AG09319 (cell line): ENCODE measurements at regions not wholly inside any gene's neighbourhood (a gene's known extent, or its start where the extent isn't known, plus 50 kb on each side); places are given as distances from the start of the nearest gene placed in this dataset.

ENCODE experiments used
- DNase-seq: peaks from one replicate; pipeline ENCODE4 v3.0.0-alpha.2; 2010; ENCODE audit warnings: low read depth; ENCODE audit errors: extremely low read depth
- TF ChIP-seq, protein P1 (sequence below): IDR thresholded peaks from 2 replicates; pipeline ENCODE4 v1.5.1; 2011; ENCODE audit warnings: low read depth, mild to moderate bottlenecking, inconsistent platforms, low read length, moderate library complexity

DNA sequence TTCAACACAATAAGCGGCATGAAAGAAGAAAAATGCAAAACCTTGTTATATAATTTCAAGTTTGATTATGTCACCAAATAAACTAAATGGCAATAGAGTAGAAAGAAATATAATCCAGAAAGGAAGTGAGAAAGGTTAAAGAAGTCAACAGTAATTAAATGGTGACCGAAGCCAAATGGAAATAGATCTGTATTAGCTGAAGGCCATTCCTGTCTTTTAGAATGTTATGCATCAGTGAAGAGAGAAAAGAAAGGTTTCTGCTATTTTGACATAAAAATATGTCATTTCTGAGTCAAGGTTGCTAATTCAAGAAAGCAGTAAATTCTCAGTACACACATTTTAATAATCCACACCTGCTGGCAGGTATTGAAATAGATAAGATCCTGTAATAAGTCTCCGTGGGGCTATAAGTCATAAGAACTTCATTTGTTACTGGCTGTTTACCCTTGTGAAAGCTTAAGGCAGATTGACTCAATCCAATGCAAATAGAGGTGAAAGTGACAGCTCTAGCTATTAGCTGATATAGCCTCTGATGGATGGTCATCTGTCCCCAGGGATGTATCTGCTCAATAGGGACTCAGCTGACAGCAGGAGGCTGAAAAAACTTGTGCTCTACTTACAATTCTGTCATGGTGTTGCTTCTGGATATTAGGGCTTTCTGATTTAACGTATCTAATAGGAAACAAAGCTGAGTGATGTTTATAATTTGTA, 152.1 kb downstream of the FZD1 start:
- no peak for DNase-seq
- TF ChIP-seq, protein P1, sequence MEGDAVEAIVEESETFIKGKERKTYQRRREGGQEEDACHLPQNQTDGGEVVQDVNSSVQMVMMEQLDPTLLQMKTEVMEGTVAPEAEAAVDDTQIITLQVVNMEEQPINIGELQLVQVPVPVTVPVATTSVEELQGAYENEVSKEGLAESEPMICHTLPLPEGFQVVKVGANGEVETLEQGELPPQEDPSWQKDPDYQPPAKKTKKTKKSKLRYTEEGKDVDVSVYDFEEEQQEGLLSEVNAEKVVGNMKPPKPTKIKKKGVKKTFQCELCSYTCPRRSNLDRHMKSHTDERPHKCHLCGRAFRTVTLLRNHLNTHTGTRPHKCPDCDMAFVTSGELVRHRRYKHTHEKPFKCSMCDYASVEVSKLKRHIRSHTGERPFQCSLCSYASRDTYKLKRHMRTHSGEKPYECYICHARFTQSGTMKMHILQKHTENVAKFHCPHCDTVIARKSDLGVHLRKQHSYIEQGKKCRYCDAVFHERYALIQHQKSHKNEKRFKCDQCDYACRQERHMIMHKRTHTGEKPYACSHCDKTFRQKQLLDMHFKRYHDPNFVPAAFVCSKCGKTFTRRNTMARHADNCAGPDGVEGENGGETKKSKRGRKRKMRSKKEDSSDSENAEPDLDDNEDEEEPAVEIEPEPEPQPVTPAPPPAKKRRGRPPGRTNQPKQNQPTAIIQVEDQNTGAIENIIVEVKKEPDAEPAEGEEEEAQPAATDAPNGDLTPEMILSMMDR, result no peak

DNA sequence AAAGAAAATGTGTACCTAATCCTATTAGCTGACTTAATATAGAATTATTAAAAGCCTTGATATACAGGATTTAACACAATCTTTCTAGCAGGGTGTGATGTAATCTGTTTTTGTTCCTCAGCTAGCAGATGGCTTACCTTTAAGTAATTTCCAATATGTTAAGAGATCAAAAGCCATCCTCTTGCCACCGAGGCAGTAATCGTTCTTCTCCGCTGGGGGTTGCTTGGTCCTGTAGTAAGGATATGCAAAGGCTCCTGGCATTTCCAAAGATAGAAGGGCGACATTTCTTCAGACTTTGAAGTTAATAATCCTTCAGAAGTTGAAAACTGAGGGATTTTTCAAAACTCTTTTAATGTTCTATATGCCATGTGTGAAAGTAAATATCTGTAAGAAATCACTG, 156.4 kb downstream of the FZD1 start:
- TF ChIP-seq, protein P1, result no peak
- DNase-seq, result no peak

DNA sequence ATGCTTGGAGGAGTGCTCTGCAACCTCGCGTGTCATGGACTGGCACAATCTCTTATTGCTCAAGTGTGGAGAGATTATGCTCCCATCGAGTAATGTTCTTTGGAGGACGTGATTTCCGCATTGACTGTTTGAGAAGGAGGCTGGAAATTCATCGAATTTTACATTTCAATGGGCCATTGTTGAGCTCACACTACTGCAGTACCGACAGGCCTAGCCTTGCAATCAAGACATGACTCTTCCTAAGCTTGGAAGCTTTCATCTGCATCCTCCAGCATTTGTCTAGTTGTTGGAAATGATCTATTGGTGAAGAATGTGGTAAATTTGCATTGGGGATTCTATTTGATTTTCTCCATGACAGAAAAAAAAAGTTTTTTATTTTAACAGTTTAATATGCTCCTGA, 156.8 kb downstream of the FZD1 start:
- DNase-seq, result no peak
- TF ChIP-seq, protein P1, result no peak

DNA sequence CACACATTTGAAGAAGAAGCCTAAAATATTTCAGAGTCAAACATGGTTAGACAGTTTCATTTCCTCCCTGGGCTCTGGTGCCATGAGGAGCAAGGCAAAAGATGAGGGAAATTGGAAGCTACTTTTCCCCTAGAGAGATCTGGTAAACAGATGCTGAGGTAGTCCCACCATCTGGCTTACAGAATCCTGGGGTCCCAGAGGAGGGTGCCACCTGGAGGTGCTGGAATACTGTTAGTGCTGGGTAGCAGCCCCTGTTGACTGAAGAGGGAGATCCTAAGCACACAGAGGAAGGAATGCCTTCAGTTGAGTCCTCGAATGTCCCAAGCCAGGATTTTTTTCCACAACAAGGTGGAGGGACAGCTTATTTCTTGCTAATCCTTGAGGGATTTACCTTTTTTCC, 160.1 kb downstream of the FZD1 start:
- TF ChIP-seq, protein P1, result no peak
- no peak for DNase-seq

DNA sequence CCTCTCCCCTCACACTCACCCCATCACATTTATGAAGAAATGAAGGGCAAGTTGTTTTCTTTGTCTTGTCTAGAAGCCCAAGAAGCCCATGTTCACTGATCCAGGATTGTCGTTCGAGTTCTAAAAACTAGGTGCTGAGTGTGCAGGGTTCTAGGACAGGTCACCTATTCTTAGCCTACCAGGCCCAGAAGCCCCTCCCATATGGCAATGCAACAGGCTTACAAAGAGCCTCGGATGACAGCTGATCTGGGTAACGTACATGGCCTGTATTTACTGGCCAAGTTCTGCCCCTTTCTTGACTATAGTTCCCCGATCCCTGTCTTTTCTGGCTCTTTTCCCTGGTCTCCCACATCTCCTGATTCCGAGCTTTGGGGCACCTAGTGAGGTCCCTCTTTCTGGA, 160.9 kb downstream of the FZD1 start:
- TF ChIP-seq, protein P1, result no peak
- no peak for DNase-seq

DNA sequence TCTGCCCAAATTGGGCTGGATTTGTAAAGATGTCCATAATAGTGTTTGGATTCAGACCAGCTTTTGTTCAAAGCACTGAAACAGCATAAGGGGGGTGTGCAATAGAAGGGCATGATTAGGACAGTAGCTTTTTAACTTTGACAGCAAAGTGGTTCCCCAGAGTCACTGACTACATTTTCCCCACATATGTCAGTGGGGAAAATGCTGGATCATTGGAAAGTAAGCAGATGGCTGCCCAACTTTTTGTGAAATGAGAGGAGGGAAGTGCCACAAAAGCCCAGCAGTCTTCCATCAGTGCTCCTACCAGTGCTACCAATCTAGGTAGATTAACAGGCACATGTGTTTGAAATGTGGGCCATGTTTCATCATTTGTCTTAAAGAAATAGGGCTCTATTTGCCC, 162.8 kb downstream of the FZD1 start:
- no peak for DNase-seq
- TF ChIP-seq, protein P1, result no peak

DNA sequence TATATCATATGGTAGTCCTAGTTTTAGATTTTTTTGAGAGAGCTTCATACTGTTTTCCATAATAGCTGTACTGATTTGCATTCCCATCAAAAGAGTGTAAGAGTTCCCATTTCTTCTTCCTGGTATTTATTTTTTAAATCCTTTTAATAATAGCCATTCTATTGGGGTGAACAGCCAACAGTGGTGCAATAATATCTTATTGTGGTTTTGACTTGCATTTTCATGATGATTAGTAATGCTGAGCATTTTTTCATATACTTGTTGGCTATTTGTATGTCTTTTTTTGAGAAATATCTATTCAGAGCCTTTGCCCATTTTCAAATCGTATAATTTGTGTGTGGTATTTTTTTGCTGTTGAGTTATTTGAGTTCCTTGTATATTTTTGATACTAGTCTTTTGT, 167.4 kb downstream of the FZD1 start:
- TF ChIP-seq, protein P1, result no peak
- DNase-seq, result no peak
